ENCODE measurements at regions not wholly inside any gene's neighbourhood (a gene's known extent, or its start where the extent isn't known, plus 50 kb on each side); places are given as distances from the start of the nearest gene placed in this dataset.

- TF ChIP-seq ATM (IDR thresholded peaks at IDR 0.05; ENCODE audit: borderline replicate concordance) (no peak), ZNF891 (CRISPR knock-in tag; IDR thresholded peaks at IDR 0.05) (no peak), THAP9 (CRISPR knock-in tag; IDR thresholded peaks at IDR 0.05; ENCODE audit: borderline replicate concordance) (0 out of 2 replicates have a peak, but pooled peaks have one; percentile 9), ZNF205 (CRISPR knock-in tag; IDR thresholded peaks at IDR 0.05) (no peak), POLR2AphosphoS2 (IDR thresholded peaks at IDR 0.05; ENCODE audit: low read depth, low read length) (no peak), SNAI1 (CRISPR knock-in tag; IDR thresholded peaks at IDR 0.05; ENCODE audit: borderline replicate concordance) (no peak), ZNF644 (CRISPR knock-in tag; IDR thresholded peaks at IDR 0.05; ENCODE audit: low read depth) (0 out of 2 replicates have a peak, but pooled peaks have one; percentile 36), ZNF562 (CRISPR knock-in tag; IDR thresholded peaks at IDR 0.05; ENCODE audit: borderline replicate concordance) (no peak), CCAR2 (optimal IDR thresholded peaks at IDR 0.05; ENCODE audit: low read depth, low read length) (no peak), SIX1 (CRISPR knock-in tag; IDR thresholded peaks at IDR 0.05; ENCODE audit: borderline replicate concordance) (no peak), RELA (CRISPR knock-in tag; IDR thresholded peaks at IDR 0.05) (no peak), TCF7 (IDR thresholded peaks at IDR 0.05; ENCODE audit: low read depth) (no peak), ZBTB8A (CRISPR knock-in tag; IDR thresholded peaks at IDR 0.05; ENCODE audit: borderline replicate concordance, low read depth) (no peak), ZNF362 (CRISPR knock-in tag; IDR thresholded peaks at IDR 0.05; ENCODE audit: borderline replicate concordance) (no peak), DDIT3 (CRISPR knock-in tag; IDR thresholded peaks at IDR 0.05) (no peak), BCL6 (CRISPR knock-in tag; IDR thresholded peaks at IDR 0.05) (no peak)
- TF ChIP-seq, protein P1, sequence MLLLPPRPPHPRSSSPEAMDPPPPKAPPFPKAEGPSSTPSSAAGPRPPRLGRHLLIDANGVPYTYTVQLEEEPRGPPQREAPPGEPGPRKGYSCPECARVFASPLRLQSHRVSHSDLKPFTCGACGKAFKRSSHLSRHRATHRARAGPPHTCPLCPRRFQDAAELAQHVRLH (CRISPR knock-in tag; IDR thresholded peaks at IDR 0.05; ENCODE audit: borderline replicate concordance, low read depth), result 0 out of 2 replicates have a peak, but pooled peaks have one; percentile 52
- TF ChIP-seq, protein P2, sequence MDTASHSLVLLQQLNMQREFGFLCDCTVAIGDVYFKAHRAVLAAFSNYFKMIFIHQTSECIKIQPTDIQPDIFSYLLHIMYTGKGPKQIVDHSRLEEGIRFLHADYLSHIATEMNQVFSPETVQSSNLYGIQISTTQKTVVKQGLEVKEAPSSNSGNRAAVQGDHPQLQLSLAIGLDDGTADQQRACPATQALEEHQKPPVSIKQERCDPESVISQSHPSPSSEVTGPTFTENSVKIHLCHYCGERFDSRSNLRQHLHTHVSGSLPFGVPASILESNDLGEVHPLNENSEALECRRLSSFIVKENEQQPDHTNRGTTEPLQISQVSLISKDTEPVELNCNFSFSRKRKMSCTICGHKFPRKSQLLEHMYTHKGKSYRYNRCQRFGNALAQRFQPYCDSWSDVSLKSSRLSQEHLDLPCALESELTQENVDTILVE (CRISPR knock-in tag; IDR thresholded peaks at IDR 0.05), result no peak
- TF ChIP-seq, protein P3, sequence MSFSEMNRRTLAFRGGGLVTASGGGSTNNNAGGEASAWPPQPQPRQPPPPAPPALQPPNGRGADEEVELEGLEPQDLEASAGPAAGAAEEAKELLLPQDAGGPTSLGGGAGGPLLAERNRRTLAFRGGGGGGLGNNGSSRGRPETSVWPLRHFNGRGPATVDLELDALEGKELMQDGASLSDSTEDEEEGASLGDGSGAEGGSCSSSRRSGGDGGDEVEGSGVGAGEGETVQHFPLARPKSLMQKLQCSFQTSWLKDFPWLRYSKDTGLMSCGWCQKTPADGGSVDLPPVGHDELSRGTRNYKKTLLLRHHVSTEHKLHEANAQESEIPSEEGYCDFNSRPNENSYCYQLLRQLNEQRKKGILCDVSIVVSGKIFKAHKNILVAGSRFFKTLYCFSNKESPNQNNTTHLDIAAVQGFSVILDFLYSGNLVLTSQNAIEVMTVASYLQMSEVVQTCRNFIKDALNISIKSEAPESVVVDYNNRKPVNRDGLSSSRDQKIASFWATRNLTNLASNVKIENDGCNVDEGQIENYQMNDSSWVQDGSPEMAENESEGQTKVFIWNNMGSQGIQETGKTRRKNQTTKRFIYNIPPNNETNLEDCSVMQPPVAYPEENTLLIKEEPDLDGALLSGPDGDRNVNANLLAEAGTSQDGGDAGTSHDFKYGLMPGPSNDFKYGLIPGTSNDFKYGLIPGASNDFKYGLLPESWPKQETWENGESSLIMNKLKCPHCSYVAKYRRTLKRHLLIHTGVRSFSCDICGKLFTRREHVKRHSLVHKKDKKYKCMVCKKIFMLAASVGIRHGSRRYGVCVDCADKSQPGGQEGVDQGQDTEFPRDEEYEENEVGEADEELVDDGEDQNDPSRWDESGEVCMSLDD (CRISPR knock-in tag; IDR thresholded peaks at IDR 0.05; ENCODE audit: borderline replicate concordance), result no peak
- TF ChIP-seq, protein P4, sequence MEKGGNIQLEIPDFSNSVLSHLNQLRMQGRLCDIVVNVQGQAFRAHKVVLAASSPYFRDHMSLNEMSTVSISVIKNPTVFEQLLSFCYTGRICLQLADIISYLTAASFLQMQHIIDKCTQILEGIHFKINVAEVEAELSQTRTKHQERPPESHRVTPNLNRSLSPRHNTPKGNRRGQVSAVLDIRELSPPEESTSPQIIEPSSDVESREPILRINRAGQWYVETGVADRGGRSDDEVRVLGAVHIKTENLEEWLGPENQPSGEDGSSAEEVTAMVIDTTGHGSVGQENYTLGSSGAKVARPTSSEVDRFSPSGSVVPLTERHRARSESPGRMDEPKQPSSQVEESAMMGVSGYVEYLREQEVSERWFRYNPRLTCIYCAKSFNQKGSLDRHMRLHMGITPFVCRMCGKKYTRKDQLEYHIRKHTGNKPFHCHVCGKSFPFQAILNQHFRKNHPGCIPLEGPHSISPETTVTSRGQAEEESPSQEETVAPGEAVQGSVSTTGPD (CRISPR knock-in tag; IDR thresholded peaks at IDR 0.05), result no peak
Observed at GRCh38 chr9:95783426-95783975, 92.0 kb upstream of the ERCC6L2 start (continued).

Data from HepG2 (cell line).